H7 (cell line): ENCODE measurements at regions not wholly inside any gene's neighbourhood (a gene's known extent, or its start where the extent isn't known, plus 50 kb on each side); places are given as distances from the start of the nearest gene placed in this dataset.
A peak's percentile ranks its signal among the peaks of the same experiment; 100 is the strongest.
"Not testable (repeated sequence)": the region's sequence is repeated elsewhere in the genome, so short reads cannot be mapped to it uniquely, and the experiment has no call there.

Experiments
- DNase-seq: peaks from one replicate; pipeline ENCODE4 v3.0.0; 2012
- H3K27me3 ChIP-seq: 2 replicates; pipeline ENCODE4 v1.6.0; 2011; ENCODE audit warnings: mild to moderate bottlenecking, low read length; ENCODE audit not compliant: control insufficient read depth, insufficient read depth
- H3K36me3 ChIP-seq: replicated peaks from 2 replicates; pipeline ENCODE4 v1.5.1; 2011; ENCODE audit warnings: low read length; ENCODE audit not compliant: control insufficient read depth, insufficient read depth
- H3K4me3 ChIP-seq: 2 replicates; pipeline ENCODE4 v1.5.1; 2011; ENCODE audit warnings: low read depth, mild to moderate bottlenecking, control low read depth, low read length, moderate library complexity; ENCODE audit not compliant: insufficient read depth

DNA sequence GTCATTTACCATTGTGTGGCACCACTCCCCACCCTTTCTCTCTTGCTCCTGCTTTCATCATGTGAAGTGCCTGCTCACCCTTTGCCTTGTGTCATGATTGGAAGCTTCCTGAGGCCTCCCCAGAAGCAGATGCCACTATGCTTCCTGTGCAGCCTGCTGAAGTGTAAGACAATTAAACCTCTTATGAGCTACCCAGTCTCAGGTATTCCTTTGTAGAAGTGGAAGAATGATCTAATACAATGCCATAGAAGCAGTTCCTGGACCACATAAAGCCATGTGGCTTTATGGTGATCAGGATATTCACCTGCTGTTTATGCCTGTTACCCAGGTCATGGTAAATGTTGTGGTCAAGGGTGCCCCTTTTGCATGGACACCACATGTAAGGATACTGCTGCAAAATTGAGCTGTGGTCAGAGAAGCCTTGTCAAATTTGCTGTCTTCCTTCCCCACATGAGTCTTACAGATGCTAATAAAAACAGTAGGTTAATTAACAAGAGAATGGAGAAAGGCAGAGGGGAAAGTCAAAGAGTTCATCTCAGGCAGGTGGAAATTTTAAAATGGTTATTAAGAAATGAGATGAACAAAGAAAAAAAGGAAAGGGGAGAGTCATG is 112.8 kb upstream of the IFNG-AS1 start:
- Histone ChIP-seq H3K36me3 (no peaks in the 10 kb centered on the region), H3K4me3 (no peak overlapping the region), H3K27me3 (no peaks in the 10 kb centered on the region)
- DNase-seq, result peak; percentile 16

DNA sequence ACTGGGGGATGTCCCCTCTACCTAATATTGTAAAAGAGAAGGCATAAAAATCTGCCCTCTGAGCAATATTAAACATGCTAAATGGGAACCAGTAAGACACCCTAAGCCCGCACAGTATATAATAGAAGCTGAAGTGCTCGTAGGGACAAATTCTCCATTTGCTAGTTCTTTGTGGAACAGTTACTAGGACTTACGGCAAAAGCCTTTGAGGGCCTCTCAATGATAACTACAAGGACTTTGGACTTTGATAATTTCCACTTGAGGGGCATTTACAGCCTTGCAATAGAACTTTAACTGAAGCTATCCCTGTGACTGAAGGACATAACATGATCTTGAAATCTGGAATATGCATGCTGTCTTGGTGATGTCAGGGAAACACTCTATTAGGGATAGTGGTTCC is 111.5 kb upstream of the IFNG-AS1 start:
- Histone ChIP-seq H3K27me3 (no peaks in the 10 kb centered on the region), H3K4me3 (no peak overlapping the region), H3K36me3 (no peaks in the 10 kb centered on the region)
- DNase-seq, result no peak

DNA sequence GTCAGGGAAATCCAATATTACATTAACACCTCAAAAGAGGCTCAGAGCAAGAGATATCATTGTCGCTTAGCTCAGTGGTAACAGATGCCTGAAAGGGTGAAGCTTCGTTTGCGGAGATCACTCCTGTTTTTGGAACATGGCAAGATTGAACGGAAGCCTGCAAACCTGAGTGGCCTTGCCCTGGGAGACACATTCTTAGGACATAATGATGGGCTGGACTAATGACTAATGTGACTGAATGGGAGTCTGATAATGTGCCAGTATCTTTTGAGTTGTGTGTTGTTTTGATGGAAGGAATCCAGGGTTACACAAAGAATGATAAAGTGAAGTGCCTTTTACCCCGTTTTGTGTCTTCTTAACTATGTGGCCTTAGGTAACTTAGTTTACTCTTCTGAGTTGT is 109.3 kb upstream of the IFNG-AS1 start:
- Histone ChIP-seq H3K36me3 (no peaks in the 10 kb centered on the region), H3K4me3 (no peak overlapping the region), H3K27me3 (no peaks in the 10 kb centered on the region)
- DNase-seq, result no peak

DNA sequence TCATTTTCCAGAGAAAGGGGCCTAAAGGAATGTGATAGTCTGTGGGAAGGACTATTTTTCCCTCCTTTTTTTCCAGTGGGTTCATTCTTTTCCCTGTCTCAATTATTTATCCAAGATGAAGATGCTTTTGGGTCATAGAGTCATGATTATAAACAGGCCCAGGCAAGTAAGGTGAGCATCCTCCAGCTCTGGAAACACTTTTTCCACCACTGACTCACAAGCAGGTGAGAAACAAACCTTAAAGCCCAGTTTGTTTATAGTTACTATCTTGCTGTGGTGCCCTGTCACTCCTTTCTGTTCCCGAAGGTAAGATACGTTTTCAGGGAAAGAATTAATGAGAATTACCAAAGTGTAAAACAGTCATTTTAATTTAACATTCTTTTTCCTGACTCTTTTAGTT is 107.7 kb upstream of the IFNG-AS1 start:
- Histone ChIP-seq H3K27me3 (no peaks in the 10 kb centered on the region), H3K36me3 (no peaks in the 10 kb centered on the region), H3K4me3 (no peak overlapping the region)
- no peak for DNase-seq

DNA sequence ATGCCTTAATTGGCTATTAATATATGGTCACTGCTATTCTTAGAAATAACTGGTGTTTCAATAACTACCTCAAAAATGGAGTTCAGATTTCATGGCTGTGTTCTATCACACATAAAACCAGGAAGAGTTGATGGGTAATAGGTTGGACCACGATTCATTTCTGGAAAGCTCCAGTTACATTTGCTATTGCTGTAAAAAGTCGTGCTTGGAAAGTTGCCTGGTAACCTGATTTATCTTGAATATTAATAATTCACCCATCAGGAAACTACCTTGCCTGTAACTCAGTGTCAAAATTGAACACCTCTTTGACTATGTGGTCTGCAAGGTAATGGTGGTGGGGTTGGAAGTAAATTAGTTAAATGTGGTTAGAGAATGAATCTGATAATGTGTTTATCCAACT is 104.7 kb upstream of the IFNG-AS1 start:
- DNase-seq, result no peak
- Histone ChIP-seq H3K4me3 (no peak overlapping the region), H3K36me3 (no peaks in the 10 kb centered on the region), H3K27me3 (no peaks in the 10 kb centered on the region)

DNA sequence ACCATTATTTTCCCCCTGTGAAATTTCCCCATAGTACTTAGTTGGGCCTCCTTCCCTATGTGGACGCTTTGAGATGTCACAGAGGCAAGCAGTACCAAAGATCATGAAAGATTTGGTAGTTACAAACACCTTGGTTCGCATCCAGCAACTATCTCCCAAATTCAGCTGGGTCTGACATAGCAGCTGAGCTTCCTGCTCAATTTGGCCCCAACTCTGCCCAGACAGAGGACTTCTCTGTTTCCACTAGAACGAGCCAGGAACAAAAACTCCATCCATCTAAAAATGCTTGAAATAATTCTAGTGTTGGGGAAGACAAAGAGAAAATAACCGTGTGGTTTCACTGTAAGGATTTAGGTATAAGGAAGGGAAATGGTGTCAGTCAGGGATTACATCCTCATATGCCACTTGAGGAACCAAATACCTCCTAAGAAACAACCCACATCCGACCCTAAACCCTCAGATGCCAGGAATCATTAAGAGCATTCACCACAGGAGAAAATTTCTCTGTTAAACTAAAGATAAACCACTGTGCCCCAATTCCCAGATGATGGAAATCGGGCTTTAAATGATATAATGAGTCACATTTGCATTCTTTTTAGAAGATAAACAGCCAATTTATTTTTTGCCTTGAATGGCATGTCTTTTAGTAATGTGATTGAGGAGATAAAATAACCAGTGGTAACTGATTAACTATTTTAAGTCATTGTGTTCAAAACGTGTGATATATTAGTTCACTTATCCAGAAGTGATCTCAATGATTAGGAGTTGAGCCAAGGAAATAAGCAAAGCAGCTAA is 103.7 kb upstream of the IFNG-AS1 start:
- no peak overlapping the region for H3K4me3 ChIP-seq
- no peaks in the 10 kb centered on the region for H3K36me3 ChIP-seq
- H3K27me3 ChIP-seq, result no peaks in the 10 kb centered on the region
- no peak for DNase-seq

DNA sequence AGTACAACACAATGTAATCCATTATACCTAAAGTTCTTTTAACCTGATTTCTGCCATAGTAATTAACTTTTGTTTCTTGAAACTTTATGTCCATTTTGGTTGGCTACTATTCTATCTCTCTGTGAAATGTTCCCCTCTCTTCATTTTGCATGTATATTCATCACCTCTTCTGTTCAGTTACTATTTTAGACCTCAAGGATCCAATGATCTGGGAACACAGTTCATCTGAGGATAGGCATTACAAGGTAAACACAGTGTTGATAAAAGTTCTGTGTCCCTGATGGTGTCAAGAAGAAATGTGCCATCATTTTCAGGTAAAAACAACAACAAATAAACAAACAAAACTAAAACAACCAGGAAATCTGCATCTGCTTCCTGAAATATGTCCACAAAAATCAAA is 102.2 kb upstream of the IFNG-AS1 start:
- Histone ChIP-seq H3K27me3 (no peaks in the 10 kb centered on the region), H3K36me3 (no peaks in the 10 kb centered on the region), H3K4me3 (no peak overlapping the region)
- DNase-seq, result no peak

DNA sequence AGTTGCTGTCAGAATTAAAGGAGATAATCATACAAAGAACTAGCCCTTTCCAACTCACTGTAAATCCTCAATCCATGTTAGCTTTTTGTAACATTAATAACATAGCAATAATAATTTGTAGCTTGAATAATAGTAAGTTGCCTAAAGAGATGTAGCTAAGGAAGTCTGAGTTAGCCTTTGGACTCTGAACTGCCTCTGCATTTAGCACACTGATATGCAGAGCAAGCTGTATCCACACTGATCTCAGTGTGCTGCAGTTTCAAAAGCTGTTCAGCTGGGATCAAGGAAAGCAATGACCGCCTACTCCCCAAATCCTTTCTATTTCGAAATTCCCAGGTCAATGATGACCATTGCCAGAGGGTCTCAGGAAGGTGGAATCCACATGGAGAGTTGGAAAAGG is 99.3 kb upstream of the IFNG-AS1 start:
- no peaks in the 10 kb centered on the region for H3K27me3 ChIP-seq
- H3K36me3 ChIP-seq, result no peaks in the 10 kb centered on the region
- no peak for DNase-seq
- no peak overlapping the region for H3K4me3 ChIP-seq

DNA sequence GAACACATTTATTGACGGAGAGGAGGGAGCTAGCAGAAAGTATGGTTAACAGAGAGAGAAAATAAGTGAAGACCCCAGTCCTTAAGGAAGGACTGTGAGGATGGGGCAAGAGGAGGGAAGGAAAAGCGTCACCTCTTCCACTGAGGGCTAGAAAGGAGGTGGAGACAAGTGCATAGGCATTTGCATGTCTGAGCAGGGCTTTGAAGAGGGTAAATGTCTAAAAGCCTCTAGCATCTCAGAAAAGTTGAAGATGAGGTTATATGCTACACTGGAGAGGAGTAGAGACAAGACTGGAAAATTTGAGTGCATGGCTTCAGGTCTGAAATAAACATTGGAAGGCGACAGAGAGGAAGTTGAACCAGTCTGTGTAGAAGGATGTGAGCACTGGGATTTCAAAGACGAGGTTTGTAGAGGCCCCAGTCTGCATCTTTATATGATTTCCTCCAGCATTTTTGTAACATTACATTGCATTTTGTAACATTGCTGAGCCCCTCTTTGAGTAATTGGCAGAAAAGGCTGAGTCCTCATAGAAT is 98.5 kb upstream of the IFNG-AS1 start:
- no peak for DNase-seq
- Histone ChIP-seq H3K27me3 (no peaks in the 10 kb centered on the region), H3K4me3 (no peak overlapping the region), H3K36me3 (no peaks in the 10 kb centered on the region)

DNA sequence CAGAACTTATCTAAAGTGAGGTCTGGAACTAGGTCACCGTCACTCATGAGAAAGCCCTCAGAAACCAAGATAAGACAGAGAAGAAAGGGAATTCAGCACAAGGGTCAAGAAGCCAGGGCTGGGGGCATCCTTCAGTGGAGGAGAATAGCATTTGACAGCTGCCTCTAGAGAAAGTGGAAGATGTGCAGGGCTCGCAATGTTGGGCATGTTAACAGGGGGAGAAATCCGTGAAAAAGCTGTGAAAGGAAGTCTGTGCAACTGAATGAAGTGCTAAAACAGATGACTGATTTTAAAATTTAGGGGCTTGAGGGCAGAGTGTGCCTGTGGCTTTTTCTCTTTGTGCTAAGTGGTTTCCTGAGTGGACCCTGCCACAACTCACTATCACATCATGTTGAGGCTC is 97.7 kb upstream of the IFNG-AS1 start:
- DNase-seq, result no peak
- H3K4me3 ChIP-seq, result no peak overlapping the region

DNA sequence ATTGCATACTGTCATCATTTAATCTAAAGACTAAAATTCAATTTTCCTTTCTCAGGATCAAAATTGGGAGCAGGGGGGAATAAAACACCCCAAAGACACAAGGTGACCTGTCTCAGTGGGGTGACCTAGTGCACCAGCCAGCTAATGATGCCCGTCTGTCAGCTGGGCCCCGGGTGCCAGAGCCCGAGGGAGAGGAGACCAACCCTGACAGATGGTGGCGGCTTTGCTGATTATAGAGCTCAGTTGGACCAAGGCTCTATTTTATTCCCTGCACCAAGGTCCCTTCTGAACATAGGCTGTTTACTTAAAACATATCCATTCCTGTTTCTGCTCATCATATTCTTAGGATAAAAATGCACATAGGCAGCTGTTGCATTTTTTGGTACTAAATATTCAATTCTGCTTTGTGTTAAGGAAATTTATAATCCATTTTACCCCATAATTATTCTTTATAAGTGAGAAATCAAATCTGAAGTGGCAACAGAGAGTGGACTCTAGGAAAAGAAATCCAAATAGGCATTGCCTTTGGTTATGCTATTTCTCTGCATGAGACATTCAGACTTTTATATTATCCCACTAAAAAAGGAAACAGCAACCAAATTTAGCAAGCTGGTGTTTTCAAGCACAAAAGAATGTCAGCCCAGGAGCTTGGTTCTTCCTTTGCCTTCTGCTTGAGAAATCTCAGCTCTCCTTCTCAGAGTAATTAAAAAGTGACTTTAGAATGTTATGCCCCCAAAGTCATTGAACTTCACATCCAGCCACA is 96.8 kb upstream of the IFNG-AS1 start:
- no peak overlapping the region for H3K4me3 ChIP-seq
- DNase-seq, result no peak
- no peaks in the 10 kb centered on the region for H3K27me3 ChIP-seq
- H3K36me3 ChIP-seq, result no peaks in the 10 kb centered on the region

More for the DNA sequence above, 97.7 kb upstream of the IFNG-AS1 start:
- Histone ChIP-seq H3K27me3 (no peaks in the 10 kb centered on the region), H3K36me3 (no peaks in the 10 kb centered on the region)

DNA sequence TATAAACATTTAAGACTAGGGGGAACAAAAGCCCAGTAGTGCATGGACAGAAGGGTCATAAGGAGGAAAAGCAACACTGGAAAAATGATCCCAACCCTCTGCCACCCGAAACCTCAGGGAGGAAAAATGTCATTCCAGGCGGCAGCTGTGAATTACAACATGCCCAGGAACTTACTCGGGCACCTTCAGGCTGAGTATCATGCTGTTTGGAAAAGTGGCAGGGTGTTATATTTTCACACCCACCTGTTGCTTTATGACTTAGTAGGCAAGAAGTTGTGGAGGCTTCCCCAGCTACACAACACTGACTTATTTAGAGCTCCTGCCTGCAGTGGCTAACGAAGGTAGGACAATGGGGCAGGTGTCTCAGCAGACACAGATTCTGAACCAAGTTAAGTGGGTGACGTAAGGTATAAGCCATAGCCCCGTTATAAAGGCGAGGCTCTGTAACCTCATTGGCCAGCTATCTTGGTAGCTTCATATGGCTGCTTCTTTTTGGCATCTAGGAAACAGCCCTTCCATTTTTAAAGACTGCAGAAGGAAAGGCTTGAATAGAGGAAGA is 96.1 kb upstream of the IFNG-AS1 start:
- Histone ChIP-seq H3K36me3 (no peaks in the 10 kb centered on the region), H3K27me3 (no peaks in the 10 kb centered on the region), H3K4me3 (no peak overlapping the region)
- no peak for DNase-seq

DNA sequence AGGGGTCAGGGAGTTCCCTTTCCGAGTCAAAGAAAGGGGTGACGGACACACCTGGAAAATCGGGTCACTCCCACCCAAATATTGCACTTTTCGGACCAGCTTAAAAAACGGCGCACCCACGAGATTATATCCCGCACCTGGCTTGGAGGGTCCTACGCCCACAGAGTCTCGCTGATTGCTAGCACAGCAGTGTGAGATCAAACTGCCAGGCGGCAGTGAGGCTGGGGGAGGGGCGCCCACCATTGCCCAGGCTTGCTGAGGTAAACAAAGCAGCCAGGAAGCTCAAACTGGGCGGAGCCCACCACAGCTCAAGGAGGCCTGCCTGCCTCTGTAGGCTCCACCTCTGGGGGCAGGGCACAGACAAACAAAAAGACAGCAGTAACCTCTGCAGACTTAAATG is 88.8 kb upstream of the IFNG-AS1 start:
- not testable (repeated sequence) for DNase-seq, H3K4me3 ChIP-seq, H3K36me3 ChIP-seq, H3K27me3 ChIP-seq

DNA sequence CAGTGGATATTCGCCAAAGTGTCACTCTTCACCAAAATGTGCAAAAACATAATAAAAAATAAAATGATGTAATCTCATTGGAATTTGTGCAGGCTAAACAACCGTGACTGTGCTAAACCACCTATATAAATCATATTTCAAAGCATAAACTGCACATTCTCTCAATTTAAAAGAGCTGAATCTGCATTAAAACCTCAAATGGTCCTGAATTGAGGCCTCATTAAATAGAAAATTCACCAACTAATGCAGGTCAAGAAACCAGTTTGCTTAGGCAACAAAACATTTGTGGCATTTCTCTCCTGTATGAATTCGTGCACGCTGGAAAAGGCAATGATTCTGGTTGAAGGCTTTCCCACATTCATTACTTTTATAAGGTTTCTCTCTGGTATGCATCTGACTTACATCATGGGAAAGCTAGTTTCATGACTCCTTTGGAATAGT is 80.1 kb upstream of the IFNG-AS1 start:
- no peaks in the 10 kb centered on the region for H3K36me3 ChIP-seq
- no peaks in the 10 kb centered on the region for H3K27me3 ChIP-seq
- DNase-seq, result no peak
- no peak overlapping the region for H3K4me3 ChIP-seq
